Fibroblast of peridontal ligament (primary cell): ENCODE measurements at regions not wholly inside any gene's neighbourhood (a gene's known extent, or its start where the extent isn't known, plus 50 kb on each side); places are given as distances from the start of the nearest gene placed in this dataset.

Source experiments
- DNase-seq: peaks from one replicate; pipeline ENCODE4 v3.0.0-alpha.2; 2010; ENCODE audit errors: extremely low read depth

DNA sequence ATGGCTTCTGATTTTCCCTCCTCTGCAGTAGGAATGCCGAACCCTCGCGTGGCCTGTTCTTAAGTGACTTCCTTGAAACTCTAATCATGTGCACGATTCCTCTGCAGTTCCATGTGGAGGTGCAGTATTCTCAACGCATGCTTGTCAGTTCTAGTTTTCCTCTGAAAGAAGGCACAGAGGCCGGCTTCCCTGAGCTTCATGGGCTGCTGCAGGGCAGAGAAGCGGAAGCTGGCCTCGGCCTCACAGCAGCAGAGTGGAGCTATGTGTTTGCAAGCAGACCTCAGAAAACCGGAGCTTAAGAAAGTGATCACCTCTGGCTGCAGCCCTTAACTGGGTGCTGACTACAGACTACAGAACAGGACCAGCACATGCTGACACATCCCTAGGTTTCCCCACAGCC lies 500.7 kb downstream of the GRIN2A start:
- DNase-seq, result no peak

GRCh38 chr16:9682320-9682719 lies 499.9 kb downstream of the GRIN2A start:
- DNase-seq, result no peak

DNA sequence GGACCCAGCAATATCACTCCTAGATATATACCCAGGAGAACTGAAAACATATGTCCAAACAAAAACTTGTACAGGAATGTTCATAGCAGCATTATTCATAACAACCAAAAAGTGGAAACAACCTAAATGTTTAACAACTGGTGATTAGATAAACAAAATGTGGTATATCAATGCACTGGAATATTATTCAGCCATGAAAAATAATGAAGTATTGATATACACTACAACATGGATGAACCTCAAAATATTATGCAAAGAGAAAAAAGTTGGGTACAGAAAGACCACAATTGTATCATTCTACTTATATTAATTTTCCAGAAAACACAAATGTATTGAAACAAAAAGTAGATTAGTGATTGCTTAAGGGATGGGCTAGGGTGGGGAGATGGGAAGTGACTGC lies 498.6 kb downstream of the GRIN2A start:
- DNase-seq, result no peak

GRCh38 chr16:9687737-9688319 lies 494.4 kb downstream of the GRIN2A start:
- no peak for DNase-seq

GRCh38 chr16:9689597-9689996 lies 492.6 kb downstream of the GRIN2A start:
- DNase-seq, result no peak

DNA sequence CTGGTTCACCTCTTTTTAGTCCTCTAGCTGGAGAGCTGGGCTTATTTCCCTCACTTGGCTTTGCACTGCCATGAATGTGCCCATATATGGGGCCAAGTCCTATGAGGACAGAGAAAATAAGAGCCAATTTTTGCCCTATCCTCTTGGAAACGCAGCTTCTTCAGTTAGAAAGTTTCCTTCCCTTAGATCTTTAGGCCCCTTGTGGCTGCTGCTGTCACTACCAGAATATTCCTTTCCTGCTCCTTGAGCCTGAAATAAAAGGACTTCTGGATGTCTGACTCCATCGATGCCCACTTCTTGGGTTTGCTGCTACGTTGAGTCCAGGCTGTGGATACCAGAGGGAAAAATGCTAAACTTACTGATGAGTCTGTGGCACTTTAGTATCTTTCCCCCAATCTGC lies 487.1 kb downstream of the GRIN2A start:
- DNase-seq, result no peak
